ENCODE measurements at regions not wholly inside any gene's neighbourhood (a gene's known extent, or its start where the extent isn't known, plus 50 kb on each side); places are given as distances from the start of the nearest gene placed in this dataset.
A peak's percentile ranks its signal among the peaks of the same experiment; 100 is the strongest.

DNA sequence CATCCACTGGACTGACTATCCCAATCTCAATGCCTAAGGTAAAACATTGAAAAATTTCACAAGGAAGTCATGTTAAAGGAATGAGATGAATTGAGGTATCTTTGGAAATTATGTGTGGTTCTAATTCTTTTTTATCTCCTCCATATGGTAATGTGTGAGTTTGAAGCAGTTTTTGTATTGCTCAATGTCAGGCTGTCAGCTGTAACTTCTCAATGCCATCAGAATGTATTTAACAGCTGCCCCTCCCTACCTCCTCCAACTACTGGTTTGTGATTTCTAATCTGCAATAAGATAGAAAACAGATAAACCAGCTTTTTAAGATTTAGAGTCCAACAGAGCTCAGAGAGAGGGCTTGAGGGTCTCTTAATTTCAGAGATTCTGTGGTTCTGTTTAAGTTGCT lies 1005.8 kb upstream of the ADGRB3 start:
- Histone ChIP-seq H3K27ac (peak overlapping the region; percentile 5 to 41), H3K4me3 (no peak overlapping the region), H3K9me3 (no peaks in the 10 kb centered on the region), H3K36me3 (no peaks in the 10 kb centered on the region), H3K27me3 (replicated peaks; ENCODE audit: insufficient read depth) (no peaks in the 10 kb centered on the region), H3K4me1 (ENCODE audit: control insufficient read depth in 1 of 2, low read depth in 2 of 2) (peaks cover 8 to 18% of the 10 kb centered on the region in 2 donors)
- ATAC-seq (ENCODE audit: insufficient number of reproducible peaks, low FRiP score, low read depth), result no peak
- no peak for DNase-seq (ENCODE audit: low spot score)
- TF ChIP-seq CTCF (IDR thresholded peaks at IDR 0.05), result no peak

GRCh38 chr6:67615796-67616195 lies 1019.3 kb upstream of the ADGRB3 start:
- H3K27me3 ChIP-seq (replicated peaks; ENCODE audit: insufficient read depth), result no peaks in the 10 kb centered on the region
- no peak for DNase-seq (ENCODE audit: low spot score)
- H3K9me3 ChIP-seq, result no peaks in the 10 kb centered on the region
- no peak overlapping the region for H3K27ac ChIP-seq
- no peaks in the 10 kb centered on the region for H3K36me3 ChIP-seq
- ATAC-seq (ENCODE audit: insufficient number of reproducible peaks, low FRiP score, low read depth), result no peak
- no peak for TF ChIP-seq CTCF (IDR thresholded peaks at IDR 0.05)
- H3K4me3 ChIP-seq, result no peak overlapping the region
- no peaks in the 10 kb centered on the region for H3K4me1 ChIP-seq (ENCODE audit: control insufficient read depth in 1 of 2, low read depth in 2 of 2)

DNA sequence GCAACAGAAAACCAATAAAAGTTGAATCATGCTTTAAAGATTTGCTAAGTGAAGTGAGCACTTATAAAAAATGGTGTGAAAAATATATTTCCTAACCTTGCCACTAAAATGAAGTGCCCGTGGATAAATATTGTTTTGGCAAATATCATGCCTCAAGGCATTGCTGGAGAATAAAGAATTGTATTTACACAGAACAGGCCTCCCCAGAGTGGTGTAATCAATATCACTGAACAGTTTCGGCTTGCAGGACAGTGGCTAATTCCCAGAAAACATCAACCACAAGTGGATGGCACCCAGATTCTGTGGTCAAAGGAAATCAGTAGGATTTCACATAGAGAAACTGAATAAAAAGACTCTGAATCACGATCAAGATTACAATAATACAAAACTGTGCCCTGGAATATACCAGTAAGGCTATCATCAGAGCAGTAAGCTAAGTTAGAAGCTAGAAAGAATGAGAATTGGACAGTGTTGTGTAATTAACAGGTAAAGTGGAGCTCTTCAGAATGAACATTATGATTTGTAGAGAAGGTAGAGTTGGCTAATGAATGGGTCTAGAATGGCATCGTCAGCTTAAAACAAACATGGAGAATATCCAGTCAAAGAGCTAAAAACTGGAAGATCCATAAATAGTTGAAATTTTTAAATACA lies 1026.9 kb upstream of the ADGRB3 start:
- DNase-seq (ENCODE audit: low spot score) (no peak), ATAC-seq (ENCODE audit: insufficient number of reproducible peaks, low FRiP score, low read depth) (no peak)
- H3K27me3 ChIP-seq (replicated peaks; ENCODE audit: insufficient read depth), result no peaks in the 10 kb centered on the region
- H3K27ac ChIP-seq, result no peak overlapping the region
- no peaks in the 10 kb centered on the region for H3K4me1 ChIP-seq (ENCODE audit: control insufficient read depth in 1 of 2, low read depth in 2 of 2)
- TF ChIP-seq CTCF (IDR thresholded peaks at IDR 0.05), result no peak
- no peaks in the 10 kb centered on the region for H3K9me3 ChIP-seq
- H3K4me3 ChIP-seq, result no peak overlapping the region
- H3K36me3 ChIP-seq, result no peaks in the 10 kb centered on the region

- no peak for DNase-seq (ENCODE audit: low spot score)
- Histone ChIP-seq H3K4me1 (ENCODE audit: control insufficient read depth in 1 of 2, low read depth in 2 of 2) (no peaks in the 10 kb centered on the region), H3K9me3 (no peaks in the 10 kb centered on the region), H3K36me3 (no peaks in the 10 kb centered on the region), H3K27ac (no peak overlapping the region), H3K27me3 (replicated peaks; ENCODE audit: insufficient read depth) (no peaks in the 10 kb centered on the region), H3K4me3 (no peak overlapping the region)
- no peak for TF ChIP-seq CTCF (IDR thresholded peaks at IDR 0.05)
- ATAC-seq (ENCODE audit: insufficient number of reproducible peaks, low FRiP score, low read depth), result no peak
Observed at GRCh38 chr6:67606906-67607828, 1027.9 kb upstream of the ADGRB3 start.

DNA sequence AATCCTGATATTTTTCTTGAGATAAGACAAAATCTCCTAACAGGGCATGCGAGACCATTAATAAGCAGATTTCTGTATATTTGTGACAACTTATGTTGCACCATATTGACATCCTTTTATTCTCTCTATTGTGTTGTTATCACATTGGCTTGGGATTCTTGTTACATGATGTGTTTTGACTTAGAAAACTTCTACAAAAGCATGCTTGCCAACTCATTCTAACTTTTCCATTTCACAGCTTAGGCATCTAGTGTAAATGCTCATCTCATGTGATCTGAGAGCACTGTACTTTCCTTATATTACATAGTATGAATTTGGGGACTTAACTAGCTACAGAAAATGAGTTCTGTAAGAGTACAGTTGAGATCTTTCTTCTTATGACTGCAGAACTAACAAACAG lies 1040.7 kb upstream of the ADGRB3 start:
- Histone ChIP-seq H3K27ac (no peak overlapping the region), H3K27me3 (replicated peaks; ENCODE audit: insufficient read depth) (no peaks in the 10 kb centered on the region), H3K36me3 (no peaks in the 10 kb centered on the region), H3K9me3 (no peaks in the 10 kb centered on the region), H3K4me1 (ENCODE audit: control insufficient read depth in 1 of 2, low read depth in 2 of 2) (no peaks in the 10 kb centered on the region), H3K4me3 (no peak overlapping the region)
- ATAC-seq (ENCODE audit: insufficient number of reproducible peaks, low FRiP score, low read depth) (no peak), DNase-seq (ENCODE audit: low spot score) (no peak)
- TF ChIP-seq CTCF (IDR thresholded peaks at IDR 0.05), result no peak

All from thoracic aorta (tissue), 2 donors.